NCI-H2227 (cell line): ENCODE measurements at regions not wholly inside any gene's neighbourhood (a gene's known extent, or its start where the extent isn't known, plus 50 kb on each side); places are given as distances from the start of the nearest gene placed in this dataset.
"Not testable (repeated sequence)": the region's sequence is repeated elsewhere in the genome, so short reads cannot be mapped to it uniquely, and the experiment has no call there.

Source experiments
- DNase-seq: peaks from one replicate; lab custom pipeline; 2025; ENCODE audit not compliant: unreplicated experiment; lab: John Stamatoyannopoulos, UW

DNA sequence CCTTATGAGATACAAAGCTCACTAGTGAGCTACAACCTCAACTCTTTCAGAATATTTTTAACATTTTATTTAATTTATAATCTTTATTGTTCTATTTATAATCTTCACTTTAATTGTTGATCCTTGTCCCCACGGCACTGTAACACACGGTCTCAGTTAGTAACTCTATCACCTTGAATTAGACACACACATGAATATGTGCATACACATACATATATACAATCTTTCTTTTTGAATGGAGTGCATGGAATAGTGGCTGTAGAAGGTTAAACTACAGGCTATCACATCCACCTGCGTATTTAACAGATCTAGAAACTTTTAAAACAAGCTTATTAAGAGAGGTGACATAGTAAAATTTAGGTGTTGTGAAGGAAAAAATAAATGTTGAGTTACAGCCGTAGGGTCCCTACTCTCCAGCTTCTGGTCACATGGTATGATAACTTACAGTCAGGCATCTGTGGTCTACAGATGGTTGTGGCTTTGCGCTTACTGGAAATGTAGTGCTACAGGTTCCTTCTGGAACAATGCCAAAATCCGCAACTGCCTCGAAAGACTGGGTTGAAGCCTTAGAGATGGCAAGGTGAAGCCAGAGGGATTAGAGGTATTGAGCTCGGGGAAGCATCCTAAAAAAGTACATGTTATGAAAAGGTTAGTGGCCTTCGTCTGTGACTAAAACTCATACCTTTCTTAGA is 1324.1 kb upstream of the SLC39A10 start:
- DNase-seq = no peak

GRCh38 chr2:194328456-194328855 is 1328.6 kb upstream of the SLC39A10 start:
- DNase-seq = no peak

GRCh38 chr2:194327196-194327888 is 1329.7 kb upstream of the SLC39A10 start:
- DNase-seq = no peak

- no peak for DNase-seq
Measured at GRCh38 chr2:194323740-194324139, 1333.3 kb upstream of the SLC39A10 start.

- DNase-seq = no peak
Measured at GRCh38 chr2:194320520-194320919, 1336.5 kb upstream of the SLC39A10 start.

DNA sequence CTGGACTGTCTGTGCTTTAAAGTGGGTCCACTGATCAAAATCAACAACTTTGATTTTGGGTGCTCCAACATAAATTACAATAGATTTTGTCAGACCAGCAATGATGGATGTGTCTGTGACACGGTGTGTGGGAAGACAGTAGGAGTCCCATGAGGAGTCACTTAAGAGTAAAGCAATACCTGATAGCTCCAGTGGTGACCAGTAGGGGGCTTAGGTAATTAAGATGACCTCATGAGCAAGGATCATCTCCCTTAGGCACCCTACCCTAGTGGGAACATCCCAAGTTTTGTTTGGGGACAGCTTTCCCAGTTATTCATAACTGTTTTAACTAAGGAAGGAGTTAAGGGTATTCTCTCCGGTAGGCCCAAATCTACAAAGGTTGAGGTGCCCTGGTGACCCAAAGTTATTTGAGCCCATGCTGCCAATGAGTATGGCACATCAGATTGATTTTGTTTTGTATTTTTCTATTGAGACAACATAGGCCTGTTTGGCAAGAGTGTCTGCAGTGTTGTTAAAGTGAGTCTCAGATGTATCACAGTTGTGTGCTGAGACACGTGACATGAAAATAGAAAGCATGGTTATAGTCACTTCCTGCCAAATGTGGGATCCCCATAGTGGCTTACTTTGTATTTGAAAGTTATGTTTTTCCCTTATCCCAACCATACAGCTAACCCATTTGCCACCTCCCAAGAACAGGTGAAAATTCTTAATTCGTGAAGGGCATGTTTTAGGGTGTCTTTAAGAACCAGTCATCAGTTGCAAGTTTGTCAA is 1337.6 kb upstream of the SLC39A10 start:
- DNase-seq = no peak

GRCh38 chr2:194314042-194314441 is 1343.0 kb upstream of the SLC39A10 start:
- no peak for DNase-seq

GRCh38 chr2:194304191-194304590 is 1352.8 kb upstream of the SLC39A10 start:
- no peak for DNase-seq

GRCh38 chr2:194301946-194302345 is 1355.1 kb upstream of the SLC39A10 start:
- DNase-seq = no peak

- DNase-seq = no peak
Measured at GRCh38 chr2:194294156-194294555, 1362.9 kb upstream of the SLC39A10 start.

DNA sequence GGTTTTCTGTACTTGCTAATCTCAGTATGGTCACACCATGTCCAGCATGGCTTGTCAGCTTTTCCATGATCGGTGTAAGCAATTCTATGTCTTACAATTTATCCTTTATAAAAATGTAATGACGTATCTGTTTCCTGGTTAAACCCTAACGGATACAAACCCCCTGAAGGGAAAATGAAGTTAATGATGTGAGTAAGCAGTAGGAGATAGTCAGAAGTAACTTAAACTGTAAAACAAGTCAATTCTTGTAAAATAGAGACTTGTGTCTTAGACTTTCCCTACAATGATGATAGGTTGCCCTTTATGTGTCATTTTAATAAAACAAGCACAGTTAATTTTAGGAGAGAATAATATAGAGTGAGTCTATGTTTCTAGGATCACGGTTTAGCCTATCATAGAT is 1365.9 kb upstream of the SLC39A10 start:
- DNase-seq = no peak

DNA sequence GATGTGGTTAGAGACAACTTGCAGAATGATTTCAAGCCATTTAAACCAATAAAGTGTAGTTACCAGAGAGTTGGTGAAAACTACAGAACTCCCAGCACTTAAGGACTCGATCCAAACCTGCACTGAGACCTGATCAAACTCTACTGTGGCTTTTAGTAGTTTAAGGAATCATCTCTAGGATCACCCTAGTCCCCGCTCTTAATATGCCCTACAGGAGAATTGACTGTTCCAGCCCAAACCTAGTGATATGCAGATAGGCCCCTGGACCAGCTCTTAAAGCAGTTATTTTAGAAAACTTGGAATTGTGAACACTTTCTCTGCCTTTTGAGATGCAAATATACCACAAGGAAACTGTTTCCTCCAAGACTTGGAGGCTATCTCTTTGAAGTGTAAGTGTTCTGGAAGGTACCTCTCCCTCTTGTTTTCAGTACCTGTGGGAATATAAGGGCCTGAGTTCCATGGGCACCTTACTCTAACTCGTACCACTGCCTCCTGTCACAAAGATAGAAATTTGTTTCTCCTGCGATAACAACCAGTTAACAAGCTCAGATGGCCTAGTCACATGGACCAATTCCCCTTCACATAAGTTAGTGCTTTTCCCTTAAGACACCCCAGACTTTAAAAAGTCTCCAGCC is 1367.2 kb upstream of the SLC39A10 start:
- DNase-seq = no peak

GRCh38 chr2:194276667-194277066 is 1380.4 kb upstream of the SLC39A10 start:
- DNase-seq = not testable (repeated sequence)

GRCh38 chr2:194271293-194271961 is 1385.6 kb upstream of the SLC39A10 start:
- no peak for DNase-seq

DNA sequence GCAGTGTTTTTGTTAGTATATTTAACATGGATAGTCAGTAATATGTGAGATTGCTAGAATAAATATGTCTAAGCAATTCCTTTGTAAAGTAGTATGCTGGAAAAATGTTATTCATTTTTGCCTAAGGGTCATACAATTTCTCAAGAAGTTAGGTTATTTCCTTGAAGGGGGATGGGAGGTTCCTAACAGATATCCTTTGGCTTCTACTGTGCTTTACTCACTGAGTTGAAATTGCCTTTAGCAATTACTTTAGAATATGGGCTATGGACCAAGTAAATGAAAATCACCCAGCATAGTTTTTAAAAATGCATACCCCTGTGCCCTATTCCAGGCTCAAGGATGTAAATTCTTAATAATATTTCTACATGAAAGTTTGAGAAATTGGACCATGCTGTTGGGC is 1386.4 kb upstream of the SLC39A10 start:
- no peak for DNase-seq

- no peak for DNase-seq
Measured at GRCh38 chr2:194264586-194264985, 1392.4 kb upstream of the SLC39A10 start.

- DNase-seq = no peak
Measured at GRCh38 chr2:194260185-194260584, 1396.8 kb upstream of the SLC39A10 start.

GRCh38 chr2:194257095-194257494 is 1399.9 kb upstream of the SLC39A10 start:
- no peak for DNase-seq

- no peak for DNase-seq
Measured at GRCh38 chr2:194253528-194254259, 1403.3 kb upstream of the SLC39A10 start.

DNA sequence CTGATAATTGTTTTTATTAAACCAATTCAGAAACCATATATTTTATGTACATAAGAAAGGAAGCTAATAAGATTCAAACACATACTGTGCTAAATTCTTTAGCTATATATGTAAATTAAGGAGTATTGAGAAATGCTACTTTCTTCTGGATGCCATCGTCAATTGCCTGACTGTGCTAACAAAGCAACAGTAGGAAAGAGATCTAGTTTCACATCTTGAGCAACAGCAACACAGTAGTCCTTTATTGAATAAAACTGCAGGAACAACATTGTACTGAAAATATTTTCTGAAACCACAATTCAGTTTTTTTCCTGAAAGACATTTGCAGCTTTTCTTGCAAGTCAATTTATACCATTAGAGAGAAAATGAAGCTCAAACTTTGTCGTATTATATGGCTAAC is 1404.9 kb upstream of the SLC39A10 start:
- no peak for DNase-seq
